Thyroid gland (tissue), 4 donors: ENCODE measurements at regions not wholly inside any gene's neighbourhood (a gene's known extent, or its start where the extent isn't known, plus 50 kb on each side); places are given as distances from the start of the nearest gene placed in this dataset.

ENCODE experiments used
- POLR2A ChIP-seq, 2 donors: fragments of 450-650 bp; IDR thresholded peaks; one replicate each; pipeline ENCODE4 v1.6.1; 2017; ENCODE audit warnings: antibody characterized with exemption in 2 of 2, mild to moderate bottlenecking in 2 of 2, moderate library complexity in 1 of 2
- TF ChIP-seq, protein P1 (sequence below), 6 experiments: fragments of 200-600 bp in 3 of 6; fragments of 450-650 bp in 3 of 6; sonication (generic) in 3 of 6; IDR thresholded peaks; one replicate each; pipeline ENCODE4 v1.5.1; 2016 to 2019; ENCODE audit warnings: antibody characterized with exemption in 6 of 6, mild to moderate bottlenecking in 2 of 6, inconsistent platforms in 1 of 6, moderate library complexity in 1 of 6

- TF ChIP-seq, protein P1, sequence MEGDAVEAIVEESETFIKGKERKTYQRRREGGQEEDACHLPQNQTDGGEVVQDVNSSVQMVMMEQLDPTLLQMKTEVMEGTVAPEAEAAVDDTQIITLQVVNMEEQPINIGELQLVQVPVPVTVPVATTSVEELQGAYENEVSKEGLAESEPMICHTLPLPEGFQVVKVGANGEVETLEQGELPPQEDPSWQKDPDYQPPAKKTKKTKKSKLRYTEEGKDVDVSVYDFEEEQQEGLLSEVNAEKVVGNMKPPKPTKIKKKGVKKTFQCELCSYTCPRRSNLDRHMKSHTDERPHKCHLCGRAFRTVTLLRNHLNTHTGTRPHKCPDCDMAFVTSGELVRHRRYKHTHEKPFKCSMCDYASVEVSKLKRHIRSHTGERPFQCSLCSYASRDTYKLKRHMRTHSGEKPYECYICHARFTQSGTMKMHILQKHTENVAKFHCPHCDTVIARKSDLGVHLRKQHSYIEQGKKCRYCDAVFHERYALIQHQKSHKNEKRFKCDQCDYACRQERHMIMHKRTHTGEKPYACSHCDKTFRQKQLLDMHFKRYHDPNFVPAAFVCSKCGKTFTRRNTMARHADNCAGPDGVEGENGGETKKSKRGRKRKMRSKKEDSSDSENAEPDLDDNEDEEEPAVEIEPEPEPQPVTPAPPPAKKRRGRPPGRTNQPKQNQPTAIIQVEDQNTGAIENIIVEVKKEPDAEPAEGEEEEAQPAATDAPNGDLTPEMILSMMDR (IDR thresholded peaks at IDR 0.05) = no peak
- TF ChIP-seq POLR2A (IDR thresholded peaks at IDR 0.05) = no peak
Measured at GRCh38 chr5:154573011-154573410, 95.0 kb upstream of the HAND1 start.
